Right lobe of liver (tissue), 4 donors: ENCODE measurements at regions not wholly inside any gene's neighbourhood (a gene's known extent, or its start where the extent isn't known, plus 50 kb on each side); places are given as distances from the start of the nearest gene placed in this dataset.

ENCODE experiments used
- POLR2A ChIP-seq: fragments of 450-650 bp; IDR thresholded peaks from one replicate; pipeline ENCODE4 v1.6.1; 2017; ENCODE audit warnings: antibody characterized with exemption, mild to moderate bottlenecking
- TF ChIP-seq, protein P1 (sequence below), 4 donors: fragments of 200-600 bp in 3 of 4; fragments of 450-650 bp in 1 of 4; IDR thresholded peaks; one replicate each; pipeline versions ENCODE4 v1.5.1 to v1.8.0; 2016 to 2022; ENCODE audit warnings: antibody characterized with exemption in 4 of 4, mild to moderate bottlenecking in 2 of 4
- donor health status: DM: no; HTN: no; CAD: no.
- donor health status: DM: no; HTN: no; CAD: no.
- donor health status: DM: no; HTN: yes; CAD: no.

DNA sequence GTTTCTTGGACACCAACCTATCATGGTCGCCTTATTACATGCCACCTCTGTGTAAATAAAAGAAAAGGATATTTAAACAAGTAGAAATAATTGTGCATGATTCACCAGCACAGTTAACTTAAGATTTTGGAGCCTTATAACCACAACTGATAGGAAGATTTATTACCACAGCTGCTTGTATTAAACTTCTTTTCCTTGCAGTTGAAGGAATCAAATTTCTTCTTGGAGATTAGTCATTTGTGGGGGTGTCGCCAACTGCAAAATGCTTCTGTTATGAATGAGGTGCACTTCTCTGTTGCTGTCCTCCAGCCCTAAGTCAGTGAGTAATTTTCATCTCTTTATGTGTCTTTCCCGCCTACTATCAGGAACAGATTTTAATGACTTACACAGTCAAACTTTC lies 73.3 kb downstream of the OR13H1 start:
- no peak for TF ChIP-seq POLR2A
- TF ChIP-seq, protein P1, sequence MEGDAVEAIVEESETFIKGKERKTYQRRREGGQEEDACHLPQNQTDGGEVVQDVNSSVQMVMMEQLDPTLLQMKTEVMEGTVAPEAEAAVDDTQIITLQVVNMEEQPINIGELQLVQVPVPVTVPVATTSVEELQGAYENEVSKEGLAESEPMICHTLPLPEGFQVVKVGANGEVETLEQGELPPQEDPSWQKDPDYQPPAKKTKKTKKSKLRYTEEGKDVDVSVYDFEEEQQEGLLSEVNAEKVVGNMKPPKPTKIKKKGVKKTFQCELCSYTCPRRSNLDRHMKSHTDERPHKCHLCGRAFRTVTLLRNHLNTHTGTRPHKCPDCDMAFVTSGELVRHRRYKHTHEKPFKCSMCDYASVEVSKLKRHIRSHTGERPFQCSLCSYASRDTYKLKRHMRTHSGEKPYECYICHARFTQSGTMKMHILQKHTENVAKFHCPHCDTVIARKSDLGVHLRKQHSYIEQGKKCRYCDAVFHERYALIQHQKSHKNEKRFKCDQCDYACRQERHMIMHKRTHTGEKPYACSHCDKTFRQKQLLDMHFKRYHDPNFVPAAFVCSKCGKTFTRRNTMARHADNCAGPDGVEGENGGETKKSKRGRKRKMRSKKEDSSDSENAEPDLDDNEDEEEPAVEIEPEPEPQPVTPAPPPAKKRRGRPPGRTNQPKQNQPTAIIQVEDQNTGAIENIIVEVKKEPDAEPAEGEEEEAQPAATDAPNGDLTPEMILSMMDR (IDR thresholded peaks at IDR 0.05) = no peak
